HEK293 (cell line): ENCODE measurements at regions not wholly inside any gene's neighbourhood (a gene's known extent, or its start where the extent isn't known, plus 50 kb on each side); places are given as distances from the start of the nearest gene placed in this dataset.

ENCODE experiments used
- CTCF ChIP-seq: fragments of 450-650 bp; formaldehyde crosslinking; IDR thresholded peaks from 2 replicates; pipeline ENCODE4 v1.5.1; 2016; ENCODE audit warnings: missing biosample characterization, missing genetic modification characterization
- HOXD13 ChIP-seq: sonication (generic); formaldehyde crosslinking; IDR thresholded peaks from 2 replicates; pipeline ENCODE4 v1.8.0; 2022; ENCODE audit warnings: missing genetic modification reagents, borderline replicate concordance
- ZBTB6 ChIP-seq: fragments of 450-650 bp; formaldehyde crosslinking; IDR thresholded peaks from 2 replicates; pipeline ENCODE4 v1.5.1; 2017; ENCODE audit warnings: missing biosample characterization, missing genetic modification characterization
- ZNF2 ChIP-seq: fragments of 450-650 bp; formaldehyde crosslinking; IDR thresholded peaks from 2 replicates; pipeline ENCODE4 v1.5.1; 2016; ENCODE audit warnings: missing biosample characterization, missing genetic modification characterization
- ZNF202 ChIP-seq: fragments of 450-650 bp; formaldehyde crosslinking; IDR thresholded peaks from 2 replicates; pipeline ENCODE4 v1.5.1; 2016; ENCODE audit warnings: missing biosample characterization, missing genetic modification characterization, borderline replicate concordance
- ZNF426 ChIP-seq: fragments of 450-650 bp; formaldehyde crosslinking; IDR thresholded peaks from 2 replicates; pipeline ENCODE4 v1.5.1; 2017; ENCODE audit warnings: missing biosample characterization, missing genetic modification characterization, mild to moderate bottlenecking, inconsistent platforms, moderate library complexity
- ZNF585B ChIP-seq: fragments of 450-650 bp; formaldehyde crosslinking; IDR thresholded peaks from 2 replicates; pipeline ENCODE4 v1.5.1; 2016; ENCODE audit warnings: missing biosample characterization, missing genetic modification characterization
- ZNF785 ChIP-seq: fragments of 450-650 bp; formaldehyde crosslinking; IDR thresholded peaks from 2 replicates; pipeline ENCODE4 v1.5.1; 2016; ENCODE audit warnings: missing biosample characterization, missing genetic modification characterization

- TF ChIP-seq ZBTB6 (tag by site-specific recombination) (no peak), ZNF426 (no peak), ZNF202 (tag by site-specific recombination) (no peak), CTCF (tag by site-specific recombination) (peak; percentile 68), HOXD13 (CRISPR knock-in tag) (no peak), ZNF585B (tag by site-specific recombination) (no peak), ZNF2 (tag by site-specific recombination) (no peak), ZNF785 (tag by site-specific recombination) (no peak)
Measured at GRCh38 chr6:27752038-27752885, 159.9 kb downstream of the OR2B2 start.
